WTC11 (cell line): ENCODE measurements at regions not wholly inside any gene's neighbourhood (a gene's known extent, or its start where the extent isn't known, plus 50 kb on each side); places are given as distances from the start of the nearest gene placed in this dataset.

Experiments
- ATAC-seq: fragments of 200-7000 bp; cut with Tn5 transposase; 2 replicates; pipeline ENCODE4 v1.10.0; 2021; ENCODE audit warnings: mild to moderate bottlenecking, moderate library complexity
- CTCF ChIA-PET: fragments of 300-600 bp; sonication (Branson Sonifier 250); formaldehyde crosslinking; loops from one replicate; lab custom pipeline; 2021; ENCODE audit warnings: antibody characterized with exemption; lab: Charles Lee
- POLR2A ChIA-PET: fragments of 350-600 bp; sonication (Branson Sonifier 250); formaldehyde crosslinking; loops from one replicate; lab custom pipeline; 2021; ENCODE audit warnings: antibody characterized with exemption; lab: Charles Lee
- DNase-seq: peaks from one replicate; pipeline ENCODE4 v3.0.0; 2021; ENCODE audit warnings: low spot score
- H3K27ac Mint-ChIP-seq: 2 replicates; pipeline ENCODE4 v1.8.0; 2021; ENCODE audit warnings: mixed read lengths
- H3K27me3 Mint-ChIP-seq: 2 replicates; pipeline ENCODE4 v1.8.0; 2021; ENCODE audit warnings: low read depth, mild to moderate bottlenecking, moderate library complexity, mixed read lengths
- H3K36me3 Mint-ChIP-seq: 2 replicates; pipeline ENCODE4 v1.8.0; 2021; ENCODE audit warnings: mixed read lengths
- H3K4me1 Mint-ChIP-seq: 2 replicates; pipeline ENCODE4 v1.8.0; 2022; ENCODE audit warnings: mixed read lengths
- H3K4me3 Mint-ChIP-seq: 2 replicates; pipeline ENCODE4 v1.8.0; 2021; ENCODE audit warnings: mild to moderate bottlenecking, moderate library complexity, mixed read lengths
- H3K9me3 Mint-ChIP-seq: 2 replicates; pipeline ENCODE4 v1.8.0; 2021; ENCODE audit warnings: mixed read lengths
- ATF2 ChIP-seq: sonication (generic); formaldehyde crosslinking; IDR thresholded peaks from 2 replicates; pipeline ENCODE4 v1.8.1; 2022; ENCODE audit warnings: low read depth, missing genetic modification reagents, borderline replicate concordance
- ATF3 ChIP-seq: sonication (generic); formaldehyde crosslinking; conservative IDR thresholded peaks from 2 replicates; pipeline ENCODE4 v1.8.1; 2022; ENCODE audit warnings: mild to moderate bottlenecking, missing genetic modification reagents
- CREB1 ChIP-seq: sonication (generic); formaldehyde crosslinking; IDR thresholded peaks from 2 replicates; pipeline ENCODE4 v1.8.0; 2023; ENCODE audit warnings: mild to moderate bottlenecking, missing genetic modification reagents
- CTCF ChIP-seq: fragments of 200-600 bp; IDR thresholded peaks from 2 replicates; pipeline ENCODE4 v1.8.0; 2022; ENCODE audit warnings: antibody characterized with exemption
- ESRRA ChIP-seq: sonication (generic); formaldehyde crosslinking; IDR thresholded peaks from 2 replicates; pipeline ENCODE4 v1.8.1; 2022; ENCODE audit warnings: mild to moderate bottlenecking, missing genetic modification reagents, borderline replicate concordance
- HMGA2 ChIP-seq: fragments of 250-450 bp; sonication (Bioruptor Pico); IDR thresholded peaks from 2 replicates; pipeline ENCODE4 v1.4.0; 2021; ENCODE audit warnings: mild to moderate bottlenecking, moderate library complexity
- KAT7 ChIP-seq: sonication (generic); formaldehyde crosslinking; IDR thresholded peaks from 2 replicates; pipeline ENCODE4 v1.8.1; 2023; ENCODE audit warnings: missing genetic modification reagents, mild to moderate bottlenecking, borderline replicate concordance
- MAX ChIP-seq: sonication (generic); formaldehyde crosslinking; IDR thresholded peaks from 2 replicates; pipeline ENCODE4 v1.8.0; 2022; ENCODE audit warnings: mild to moderate bottlenecking, missing genetic modification reagents
- NFYB ChIP-seq: sonication (generic); formaldehyde crosslinking; conservative IDR thresholded peaks from 2 replicates; pipeline ENCODE4 v1.8.0; 2022; ENCODE audit warnings: low read depth, missing genetic modification reagents
- PRRX2 ChIP-seq: fragments of 250-450 bp; sonication (Bioruptor Pico); IDR thresholded peaks from 2 replicates; pipeline ENCODE4 v1.8.0; 2021; ENCODE audit warnings: mild to moderate bottlenecking
- STAT6 ChIP-seq: sonication (generic); formaldehyde crosslinking; conservative IDR thresholded peaks from 2 replicates; pipeline ENCODE4 v1.8.1; 2023; ENCODE audit warnings: mild to moderate bottlenecking, low read depth, missing genetic modification reagents, moderate library complexity
- TEAD4 ChIP-seq: sonication (generic); formaldehyde crosslinking; IDR thresholded peaks from 2 replicates; pipeline ENCODE4 v1.8.0; 2022; ENCODE audit warnings: mild to moderate bottlenecking, missing genetic modification reagents
- TP53 ChIP-seq: sonication (generic); formaldehyde crosslinking; IDR thresholded peaks from 2 replicates; pipeline ENCODE4 v1.8.1; 2023; ENCODE audit warnings: mild to moderate bottlenecking, missing genetic modification reagents
- ZBTB43 ChIP-seq: sonication (generic); formaldehyde crosslinking; IDR thresholded peaks from 2 replicates; pipeline ENCODE4 v1.8.1; 2023; ENCODE audit warnings: mild to moderate bottlenecking, missing genetic modification reagents
- ZMAT4 ChIP-seq: fragments of 250-450 bp; sonication (Bioruptor Pico); IDR thresholded peaks from 2 replicates; pipeline ENCODE4 v1.9.0; 2021; ENCODE audit warnings: mild to moderate bottlenecking
- ZNF121 ChIP-seq: sonication (generic); formaldehyde crosslinking; IDR thresholded peaks from 2 replicates; pipeline ENCODE4 v1.8.0; 2023; ENCODE audit warnings: missing genetic modification reagents
- ZNF138 ChIP-seq: sonication (generic); formaldehyde crosslinking; conservative IDR thresholded peaks from 2 replicates; pipeline ENCODE4 v1.8.1; 2022; ENCODE audit warnings: mild to moderate bottlenecking, moderate library complexity, missing genetic modification reagents
- ZNF317 ChIP-seq: sonication (generic); formaldehyde crosslinking; IDR thresholded peaks from 2 replicates; pipeline ENCODE4 v1.8.1; 2023; ENCODE audit warnings: low read depth, mild to moderate bottlenecking, moderate library complexity, missing genetic modification reagents, borderline replicate concordance

GRCh38 chr14:21749306-21749868, 75.8 kb upstream of the OR4E1 start:
- H3K36me3 Mint-ChIP-seq = no peaks in the 10 kb centered on the region
- TF ChIP-seq STAT6 (CRISPR knock-in tag) = no peak
- TF ChIP-seq ZNF317 (CRISPR knock-in tag) = no peak
- no peaks in the 10 kb centered on the region; the same call in 1 of the 2 replicates for H3K27me3 Mint-ChIP-seq
- CTCF ChIA-PET = interaction anchor here (0.7 to 3.8 kb wide), 29 partner anchors 11 to 364 kb away, joined by 3 to 54 read pairs (median 5); no protein-coding TSS in a partner anchor
- no peaks in the 10 kb centered on the region for H3K9me3 Mint-ChIP-seq
- POLR2A ChIA-PET = no interaction called here
- ATAC-seq (no peak), DNase-seq (no peak)
- no peak overlapping the region for H3K27ac Mint-ChIP-seq
- H3K4me1 Mint-ChIP-seq = no peaks in the 10 kb centered on the region
- H3K4me3 Mint-ChIP-seq = no peak overlapping the region

- Mint-ChIP-seq H3K36me3 (no peaks in the 10 kb centered on the region), H3K27ac (no peak overlapping the region), H3K4me1 (no peaks in the 10 kb centered on the region), H3K4me3 (no peak overlapping the region), H3K9me3 (no peaks in the 10 kb centered on the region), H3K27me3 (no peaks in the 10 kb centered on the region; the same call in 1 of the 2 replicates)
- ChIA-PET POLR2A (interaction anchor here (0.9 kb wide), 1 partner anchor 12 kb away, joined by 3 read pairs; no protein-coding TSS in a partner anchor), CTCF (interaction anchor here (0.6 to 3.8 kb wide), 32 partner anchors 11 to 365 kb away, joined by 3 to 54 read pairs (median 5); partner anchors contain the start of gene CHD8)
- peak; percentile 94 for ATAC-seq
- DNase-seq = peak; percentile 69
- TF ChIP-seq CTCF = 0 out of 2 replicates have a peak, but pooled peaks have one; percentile 48
- TF ChIP-seq ZNF121 (CRISPR knock-in tag) = no peak
Measured at GRCh38 chr14:21748869-21749303, 75.3 kb upstream of the OR4E1 start.

GRCh38 chr14:21735639-21736307, 62.2 kb upstream of the OR4E1 start:
- TF ChIP-seq MAX (no peak), HMGA2 (CRISPR knock-in tag) (no peak), ATF3 (CRISPR knock-in tag) (no peak), NFYB (CRISPR knock-in tag) (no peak)
- CTCF ChIA-PET = interaction anchor here (0.7 to 3.3 kb wide), 5 partner anchors 12 to 90 kb away, joined by 3 to 37 read pairs (median 5); no protein-coding TSS in a partner anchor

GRCh38 chr14:21735200-21735599, 61.6 kb upstream of the OR4E1 start:
- Mint-ChIP-seq H3K4me3 (no peak overlapping the region), H3K27ac (no peak overlapping the region), H3K27me3 (peaks cover 10% of the 10 kb centered on the region)
- POLR2A ChIA-PET = no interaction called here
- ATAC-seq (no peak), DNase-seq (no peak)
- TF ChIP-seq TP53 (CRISPR knock-in tag) (no peak), PRRX2 (no peak), CREB1 (CRISPR knock-in tag) (no peak), TEAD4 (no peak), ZNF138 (CRISPR knock-in tag) (no peak), ZMAT4 (CRISPR knock-in tag) (no peak), ESRRA (CRISPR knock-in tag) (no peak), KAT7 (CRISPR knock-in tag) (no peak), ATF2 (CRISPR knock-in tag) (no peak), ZBTB43 (CRISPR knock-in tag) (no peak)
- TF ChIP-seq, all 79 proteins: peak for 0
- CTCF ChIA-PET = interaction anchor here (1.2 to 3.3 kb wide), 3 partner anchors 11 to 90 kb away, joined by 3 to 37 read pairs (median 5); no protein-coding TSS in a partner anchor
- Mint-ChIP-seq H3K4me1 (peaks cover 3% of the 10 kb centered on the region), H3K36me3 (no peaks in the 10 kb centered on the region), H3K9me3 (peaks cover 4% of the 10 kb centered on the region)

More at GRCh38 chr14:21735639-21736307, 62.2 kb upstream of the OR4E1 start:
- POLR2A ChIA-PET = no interaction called here
- H3K4me1 Mint-ChIP-seq = peaks cover under 1% of the 10 kb centered on the region; the same call in 1 of the 2 replicates
- peaks cover 10% of the 10 kb centered on the region for H3K27me3 Mint-ChIP-seq
- H3K27ac Mint-ChIP-seq = no peak overlapping the region
- no peak overlapping the region for H3K4me3 Mint-ChIP-seq
- H3K36me3 Mint-ChIP-seq = no peaks in the 10 kb centered on the region
- DNase-seq = no peak
- H3K9me3 Mint-ChIP-seq = peaks cover 4% of the 10 kb centered on the region
- peak; percentile 28; the same call in 1 of the 2 replicates for ATAC-seq
